Cardiac fibroblast (primary cell): ENCODE measurements at regions not wholly inside any gene's neighbourhood (a gene's known extent, or its start where the extent isn't known, plus 50 kb on each side); places are given as distances from the start of the nearest gene placed in this dataset.

Source experiments
- DNase-seq, 2 donors: peaks; one replicate each; pipeline versions ENCODE4 v3.0.0 to v3.0.0-alpha.2; 2010; ENCODE audit warnings: low read depth in 2 of 2
- H3K4me3 ChIP-seq, 2 donors: replicated peaks in 1 of 2; 1 replicate in 1 of 2; 2 replicates in 1 of 2; pipeline ENCODE4 v1.5.1; 2011; ENCODE audit warnings: low read depth in 2 of 2, low read length in 2 of 2, mild to moderate bottlenecking in 2 of 2, moderate library complexity in 1 of 2
- TF ChIP-seq, protein P1 (sequence below): IDR thresholded peaks from one replicate; pipeline ENCODE4 v1.5.1; 2011; ENCODE audit warnings: low read depth, mild to moderate bottlenecking, low read length, inconsistent platforms

- TF ChIP-seq, protein P1, sequence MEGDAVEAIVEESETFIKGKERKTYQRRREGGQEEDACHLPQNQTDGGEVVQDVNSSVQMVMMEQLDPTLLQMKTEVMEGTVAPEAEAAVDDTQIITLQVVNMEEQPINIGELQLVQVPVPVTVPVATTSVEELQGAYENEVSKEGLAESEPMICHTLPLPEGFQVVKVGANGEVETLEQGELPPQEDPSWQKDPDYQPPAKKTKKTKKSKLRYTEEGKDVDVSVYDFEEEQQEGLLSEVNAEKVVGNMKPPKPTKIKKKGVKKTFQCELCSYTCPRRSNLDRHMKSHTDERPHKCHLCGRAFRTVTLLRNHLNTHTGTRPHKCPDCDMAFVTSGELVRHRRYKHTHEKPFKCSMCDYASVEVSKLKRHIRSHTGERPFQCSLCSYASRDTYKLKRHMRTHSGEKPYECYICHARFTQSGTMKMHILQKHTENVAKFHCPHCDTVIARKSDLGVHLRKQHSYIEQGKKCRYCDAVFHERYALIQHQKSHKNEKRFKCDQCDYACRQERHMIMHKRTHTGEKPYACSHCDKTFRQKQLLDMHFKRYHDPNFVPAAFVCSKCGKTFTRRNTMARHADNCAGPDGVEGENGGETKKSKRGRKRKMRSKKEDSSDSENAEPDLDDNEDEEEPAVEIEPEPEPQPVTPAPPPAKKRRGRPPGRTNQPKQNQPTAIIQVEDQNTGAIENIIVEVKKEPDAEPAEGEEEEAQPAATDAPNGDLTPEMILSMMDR = no peak
Measured at GRCh38 chr17:14813649-14814370, 451.3 kb downstream of the PMP22 start.

DNA sequence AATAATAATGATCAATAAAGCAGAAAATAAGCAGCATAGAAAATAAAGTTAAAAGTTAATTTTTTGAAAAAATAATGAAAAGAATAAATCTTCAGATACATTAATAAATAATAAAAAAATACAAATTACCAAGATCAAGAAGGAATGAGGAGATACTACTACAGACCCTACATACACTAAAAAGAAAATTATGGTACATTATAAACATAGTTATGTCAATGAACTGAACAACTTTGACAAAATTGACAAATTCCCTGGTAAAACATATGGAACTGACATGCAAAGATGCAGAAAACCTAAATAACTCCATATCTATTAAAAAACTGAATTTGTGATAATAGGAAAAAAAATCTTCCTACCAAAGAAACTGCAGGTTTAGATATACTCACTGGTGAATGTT lies 456.7 kb downstream of the PMP22 start:
- DNase-seq = no peak
- TF ChIP-seq, protein P1 = no peak
- no peak overlapping the region for H3K4me3 ChIP-seq

More at GRCh38 chr17:14813649-14814370, 451.3 kb downstream of the PMP22 start:
- no peak overlapping the region for H3K4me3 ChIP-seq
- peak in 1 of 2 donors; percentile 22 for DNase-seq

DNA sequence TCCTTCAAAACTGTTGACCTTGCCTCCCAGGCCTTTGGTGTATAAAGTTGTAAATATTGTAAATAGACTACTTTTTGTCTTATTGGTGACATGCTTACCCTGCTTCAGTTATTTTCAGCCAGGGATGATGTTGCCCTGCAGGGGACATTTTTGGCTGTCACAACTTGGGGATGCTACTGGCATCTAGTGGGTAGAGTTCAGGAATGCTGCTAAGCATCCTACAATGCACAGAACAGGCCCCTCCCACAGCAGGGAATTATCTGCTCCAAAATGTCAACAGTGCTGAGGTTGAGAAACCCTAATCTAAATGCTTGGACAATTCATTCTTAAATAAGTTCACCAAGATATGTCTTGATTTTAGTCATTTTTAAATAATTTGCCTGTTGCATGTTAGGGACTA lies 459.8 kb downstream of the PMP22 start:
- DNase-seq = peak; percentile 33 to 76
- TF ChIP-seq, protein P1 = no peak
- H3K4me3 ChIP-seq = no peak overlapping the region

DNA sequence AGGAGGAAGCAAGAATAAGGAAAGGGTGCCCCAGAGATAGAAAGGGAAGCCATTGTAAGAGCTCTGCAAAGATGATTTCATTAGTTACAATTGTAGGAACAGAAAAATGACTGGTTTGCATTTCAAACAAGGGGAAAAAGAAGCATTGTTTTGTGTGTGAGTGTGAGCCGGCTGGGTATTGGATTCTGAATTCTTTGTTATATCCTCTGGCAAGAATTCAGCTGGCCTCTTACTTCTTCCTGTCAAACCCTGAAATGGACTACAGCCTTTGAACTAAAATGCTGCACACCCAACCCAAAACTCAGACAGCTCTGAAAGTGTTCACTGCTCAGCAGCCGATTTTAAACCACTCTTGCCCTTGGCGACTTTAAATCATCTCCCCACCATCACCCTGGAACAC lies 461.3 kb downstream of the PMP22 start:
- peak; percentile 25 to 71 for DNase-seq

DNA sequence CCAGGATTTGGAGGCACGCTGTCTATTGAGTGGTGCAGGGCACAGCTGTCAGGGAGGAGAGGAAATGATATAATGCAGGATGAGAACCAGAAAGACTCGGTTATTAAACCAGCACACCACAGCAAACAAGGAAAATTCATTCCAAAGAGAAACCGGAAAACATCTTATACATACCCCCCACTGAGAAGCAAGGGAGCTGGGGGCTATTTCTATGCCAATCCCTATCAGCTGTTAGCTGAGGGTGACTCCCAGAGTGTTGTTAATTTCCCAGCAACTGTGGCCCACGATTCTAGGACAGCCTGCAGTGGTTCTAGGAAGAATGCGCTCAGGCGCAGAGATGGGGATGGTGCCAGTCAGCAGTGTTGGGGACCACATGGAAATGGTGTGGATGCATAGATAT lies 467.3 kb downstream of the PMP22 start:
- no peak overlapping the region for H3K4me3 ChIP-seq
- TF ChIP-seq, protein P1 = no peak
- DNase-seq = no peak

More for the DNA sequence above, 461.3 kb downstream of the PMP22 start:
- H3K4me3 ChIP-seq = no peak overlapping the region
- TF ChIP-seq, protein P1 = no peak

GRCh38 chr17:14797021-14797420 lies 468.1 kb downstream of the PMP22 start:
- TF ChIP-seq, protein P1 = no peak

DNA sequence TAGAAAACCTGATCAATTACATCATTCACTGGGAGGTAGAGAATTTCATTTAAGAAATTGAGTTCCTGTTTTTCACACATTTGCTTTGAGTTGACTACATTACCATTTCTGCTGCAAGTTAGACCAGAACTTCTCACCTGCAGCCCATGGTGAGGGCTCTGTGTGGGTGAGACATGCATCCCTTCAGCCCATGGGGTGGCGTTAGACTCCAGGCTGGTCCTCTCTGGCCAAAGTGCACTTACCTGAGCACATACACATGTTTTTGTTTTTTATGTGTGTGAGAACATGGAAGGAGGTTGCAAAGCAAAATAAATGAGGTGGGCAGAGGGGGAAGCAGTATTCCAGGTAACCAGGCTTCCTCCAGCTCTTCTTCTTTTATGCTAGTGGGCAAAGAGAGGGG lies 470.2 kb downstream of the PMP22 start:
- DNase-seq = no peak
- H3K4me3 ChIP-seq = no peak overlapping the region
- TF ChIP-seq, protein P1 = no peak

More at GRCh38 chr17:14797021-14797420, 468.1 kb downstream of the PMP22 start:
- no peak overlapping the region for H3K4me3 ChIP-seq
- DNase-seq = no peak
